Esophagus squamous epithelium (tissue), 4 donors: ENCODE measurements at regions not wholly inside any gene's neighbourhood (a gene's known extent, or its start where the extent isn't known, plus 50 kb on each side); places are given as distances from the start of the nearest gene placed in this dataset.

Experiments used
- CTCF ChIP-seq, 6 experiments: fragments of 450-650 bp in 4 of 6; fragments of 200-600 bp in 2 of 6; sonication (generic) in 2 of 6; IDR thresholded peaks; one replicate each; pipeline ENCODE4 v1.5.1; 2016 to 2019; ENCODE audit warnings: antibody characterized with exemption in 6 of 6, mild to moderate bottlenecking in 4 of 6, moderate library complexity in 4 of 6
- POLR2A ChIP-seq, 4 donors: fragments of 450-650 bp; IDR thresholded peaks; one replicate each; pipeline ENCODE4 v1.6.1; 2017; ENCODE audit warnings: antibody characterized with exemption in 4 of 4, mild to moderate bottlenecking in 4 of 4, moderate library complexity in 3 of 4

- no peak for TF ChIP-seq CTCF (IDR thresholded peaks at IDR 0.05)
- TF ChIP-seq POLR2A (IDR thresholded peaks at IDR 0.05): no peak
Measured at GRCh38 chr2:236646871-236647270, 77.2 kb downstream of the ACKR3 start.
